Parathyroid adenoma (tissue), 2 donors: ENCODE measurements at regions not wholly inside any gene's neighbourhood (a gene's known extent, or its start where the extent isn't known, plus 50 kb on each side); places are given as distances from the start of the nearest gene placed in this dataset.

Experiments
- H2AFZ ChIP-seq: fragments of 300-600 bp; sonication (generic); one replicate; pipeline ENCODE4 v1.7.0; 2017; ENCODE audit warnings: antibody characterized with exemption, mild to moderate bottlenecking
- H3K27ac ChIP-seq: fragments of 300-600 bp; sonication (generic); one replicate; pipeline ENCODE4 v1.7.0; 2017
- H3K27me3 ChIP-seq: fragments of 300-600 bp; sonication (generic); one replicate; pipeline ENCODE4 v1.7.0; 2017; ENCODE audit warnings: low read length; ENCODE audit not compliant: control insufficient read depth, insufficient read depth
- H3K36me3 ChIP-seq: fragments of 300-600 bp; sonication (generic); one replicate; pipeline ENCODE4 v1.7.0; 2017; ENCODE audit warnings: low read length; ENCODE audit not compliant: control insufficient read depth, insufficient read depth
- H3K4me1 ChIP-seq: fragments of 300-600 bp; sonication (generic); one replicate; pipeline ENCODE4 v1.7.0; 2017; ENCODE audit warnings: control low read depth
- H3K4me2 ChIP-seq: fragments of 300-600 bp; sonication (generic); one replicate; pipeline ENCODE4 v1.7.0; 2017; ENCODE audit warnings: low read length
- H3K4me3 ChIP-seq: fragments of 300-600 bp; sonication (generic); one replicate; pipeline ENCODE4 v1.7.0; 2017; ENCODE audit warnings: low read depth, low read length
- H3K79me2 ChIP-seq: fragments of 300-600 bp; sonication (generic); one replicate; pipeline ENCODE4 v1.7.0; 2017; ENCODE audit warnings: control low read depth
- H3K9ac ChIP-seq: fragments of 300-600 bp; sonication (generic); one replicate; pipeline ENCODE4 v1.7.0; 2017; ENCODE audit warnings: mild to moderate bottlenecking
- H3K9me3 ChIP-seq: fragments of 300-600 bp; sonication (generic); one replicate; pipeline ENCODE4 v1.7.0; 2017; ENCODE audit warnings: low read length; ENCODE audit not compliant: control insufficient read depth
- TF ChIP-seq, protein P1 (sequence below): fragments of 300-600 bp; sonication (generic); IDR thresholded peaks from one replicate; pipeline ENCODE4 v1.7.0; 2017; ENCODE audit warnings: antibody characterized with exemption, mild to moderate bottlenecking
- donor health status: primary hyperparathyroidism.

DNA sequence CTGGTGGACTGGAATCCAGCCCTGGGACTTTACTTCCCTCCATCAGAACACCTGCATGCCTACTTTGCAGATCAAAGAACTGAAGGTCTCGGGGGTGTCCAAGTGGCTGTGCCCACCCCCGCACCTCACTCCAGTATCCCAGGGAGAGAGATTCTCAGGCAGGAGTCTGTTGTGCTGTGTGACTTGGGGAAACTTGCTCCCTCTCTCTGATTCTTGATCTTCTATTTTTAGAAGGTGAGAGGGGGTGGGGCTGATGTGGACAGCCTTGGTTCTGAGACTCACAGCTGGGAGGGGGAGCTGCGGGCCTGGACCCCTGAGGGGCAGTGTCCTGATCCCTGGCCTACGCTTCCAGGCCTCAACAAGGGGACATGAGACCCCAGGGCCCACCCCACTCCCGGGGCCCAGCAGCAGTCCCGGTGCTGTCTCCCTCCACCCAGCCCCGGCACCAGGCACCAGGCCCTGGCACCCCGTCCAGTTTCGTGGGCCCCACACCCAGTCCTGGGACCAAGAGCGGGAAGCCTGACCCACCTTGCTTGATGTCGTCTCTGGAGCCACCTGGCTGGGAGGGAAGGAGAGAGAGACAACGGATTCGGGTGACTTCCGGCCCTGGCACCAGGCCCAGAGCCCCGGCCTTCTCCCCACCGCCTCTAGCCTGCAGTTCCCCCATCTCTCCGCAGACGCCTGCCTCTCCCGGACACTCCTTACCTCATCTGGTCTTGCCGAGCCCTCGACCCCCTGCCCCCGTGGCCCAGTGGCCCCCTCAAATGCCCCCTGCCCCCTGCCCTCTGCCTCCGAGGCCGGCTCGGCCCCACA lies 74.0 kb upstream of the SPTLC1 start:
- Histone ChIP-seq H3K4me3 (no peak overlapping the region), H3K79me2 (no peaks in the 10 kb centered on the region), H2AFZ (peak overlapping the region; percentile 46), H3K4me2 (no peak overlapping the region), H3K9ac (no peak overlapping the region), H3K27ac (no peak overlapping the region), H3K9me3 (no peaks in the 10 kb centered on the region), H3K36me3 (no peaks in the 10 kb centered on the region), H3K27me3 (no peaks in the 10 kb centered on the region), H3K4me1 (no peaks in the 10 kb centered on the region)
- TF ChIP-seq, protein P1, sequence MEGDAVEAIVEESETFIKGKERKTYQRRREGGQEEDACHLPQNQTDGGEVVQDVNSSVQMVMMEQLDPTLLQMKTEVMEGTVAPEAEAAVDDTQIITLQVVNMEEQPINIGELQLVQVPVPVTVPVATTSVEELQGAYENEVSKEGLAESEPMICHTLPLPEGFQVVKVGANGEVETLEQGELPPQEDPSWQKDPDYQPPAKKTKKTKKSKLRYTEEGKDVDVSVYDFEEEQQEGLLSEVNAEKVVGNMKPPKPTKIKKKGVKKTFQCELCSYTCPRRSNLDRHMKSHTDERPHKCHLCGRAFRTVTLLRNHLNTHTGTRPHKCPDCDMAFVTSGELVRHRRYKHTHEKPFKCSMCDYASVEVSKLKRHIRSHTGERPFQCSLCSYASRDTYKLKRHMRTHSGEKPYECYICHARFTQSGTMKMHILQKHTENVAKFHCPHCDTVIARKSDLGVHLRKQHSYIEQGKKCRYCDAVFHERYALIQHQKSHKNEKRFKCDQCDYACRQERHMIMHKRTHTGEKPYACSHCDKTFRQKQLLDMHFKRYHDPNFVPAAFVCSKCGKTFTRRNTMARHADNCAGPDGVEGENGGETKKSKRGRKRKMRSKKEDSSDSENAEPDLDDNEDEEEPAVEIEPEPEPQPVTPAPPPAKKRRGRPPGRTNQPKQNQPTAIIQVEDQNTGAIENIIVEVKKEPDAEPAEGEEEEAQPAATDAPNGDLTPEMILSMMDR: no peak

DNA sequence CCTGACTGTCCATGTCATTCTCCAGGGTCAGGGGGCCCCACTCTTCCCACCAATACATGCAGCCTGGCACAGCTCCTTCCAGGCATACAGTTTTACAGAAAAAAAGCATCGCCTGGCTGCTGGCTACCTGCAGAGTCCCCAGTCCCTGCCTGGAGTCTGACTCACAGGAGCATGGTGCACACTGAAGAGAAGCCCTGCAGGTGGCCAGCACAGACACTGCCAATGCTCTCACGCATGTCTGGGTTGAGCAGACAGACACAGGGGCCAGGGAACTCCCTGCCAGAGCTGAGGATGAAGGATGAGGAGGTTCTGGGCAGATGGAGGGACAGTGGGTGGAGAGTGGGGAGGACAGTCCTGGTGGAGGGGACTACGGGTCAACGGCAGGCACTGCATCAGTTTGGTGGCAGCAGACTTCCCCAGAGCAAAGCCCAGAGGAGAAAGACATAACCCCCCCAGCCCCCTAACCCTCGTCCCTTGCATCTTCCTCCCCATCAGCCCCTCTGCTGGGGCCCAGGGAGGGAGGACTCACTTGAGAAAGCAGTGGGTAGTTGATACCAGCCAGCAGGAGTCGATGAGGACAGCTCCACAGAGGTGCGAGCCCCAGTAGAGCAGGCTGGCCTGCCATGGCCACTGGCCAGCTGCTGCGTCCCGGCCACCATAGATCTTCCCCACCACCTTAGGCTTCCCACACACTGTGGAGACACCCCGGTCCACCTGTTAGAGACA lies 72.9 kb upstream of the SPTLC1 start:
- TF ChIP-seq, protein P1: no peak
- H3K27me3 ChIP-seq: no peaks in the 10 kb centered on the region
- H3K9ac ChIP-seq: no peak overlapping the region
- no peaks in the 10 kb centered on the region for H3K36me3 ChIP-seq
- no peak overlapping the region for H2AFZ ChIP-seq
- no peaks in the 10 kb centered on the region for H3K4me1 ChIP-seq
- H3K9me3 ChIP-seq: no peaks in the 10 kb centered on the region
- no peaks in the 10 kb centered on the region for H3K79me2 ChIP-seq
- no peak overlapping the region for H3K4me3 ChIP-seq
- no peak overlapping the region for H3K4me2 ChIP-seq
- H3K27ac ChIP-seq: no peak overlapping the region

DNA sequence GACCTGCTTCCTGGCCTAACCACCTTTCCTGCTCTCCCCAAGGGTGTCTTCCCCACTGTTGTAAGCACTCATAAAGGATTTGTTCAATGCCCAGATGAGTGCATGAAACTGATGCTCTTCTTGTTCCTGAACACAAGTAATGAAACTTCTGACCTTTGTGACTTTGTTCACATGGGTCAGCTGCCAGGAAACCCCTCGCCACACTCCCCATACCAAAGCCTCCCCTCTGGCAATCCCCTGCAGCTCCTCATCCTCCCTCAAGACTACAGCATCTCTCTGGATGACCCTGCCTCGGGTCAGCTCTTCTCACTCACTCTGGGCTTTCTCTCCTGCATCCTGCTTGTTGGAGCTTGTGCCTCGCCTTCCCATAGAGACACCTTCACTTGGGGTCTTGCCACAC lies 72.2 kb upstream of the SPTLC1 start:
- H3K4me2 ChIP-seq: no peak overlapping the region
- no peaks in the 10 kb centered on the region for H3K9me3 ChIP-seq
- TF ChIP-seq, protein P1: no peak
- H3K4me1 ChIP-seq: no peaks in the 10 kb centered on the region
- H2AFZ ChIP-seq: no peak overlapping the region
- no peaks in the 10 kb centered on the region for H3K79me2 ChIP-seq
- no peaks in the 10 kb centered on the region for H3K27me3 ChIP-seq
- no peak overlapping the region for H3K4me3 ChIP-seq
- H3K27ac ChIP-seq: no peak overlapping the region
- no peak overlapping the region for H3K9ac ChIP-seq
- H3K36me3 ChIP-seq: no peaks in the 10 kb centered on the region

DNA sequence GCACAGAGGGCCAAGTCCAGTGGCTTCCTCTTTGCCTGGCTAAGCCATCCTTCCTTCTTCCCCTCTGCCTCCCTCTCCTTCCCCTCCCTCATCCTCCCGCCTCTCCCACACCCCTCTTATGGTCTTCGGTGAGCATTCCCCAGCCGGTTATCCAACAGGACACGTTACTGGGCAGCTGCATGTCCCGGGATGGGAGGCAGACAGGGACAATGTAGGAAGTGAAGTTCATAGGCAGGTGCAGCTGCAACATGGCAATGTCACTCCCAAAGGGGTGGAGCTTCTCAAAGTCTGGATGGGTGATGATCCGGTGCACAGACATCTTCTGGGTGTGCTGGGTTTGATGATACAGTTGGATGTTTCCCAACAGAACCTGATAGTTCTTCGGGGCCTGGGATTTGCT lies 71.4 kb upstream of the SPTLC1 start:
- no peak overlapping the region for H3K27ac ChIP-seq
- H3K9ac ChIP-seq: no peak overlapping the region
- H3K27me3 ChIP-seq: no peaks in the 10 kb centered on the region
- TF ChIP-seq, protein P1: no peak
- H3K4me1 ChIP-seq: no peaks in the 10 kb centered on the region
- H3K4me3 ChIP-seq: no peak overlapping the region
- H3K4me2 ChIP-seq: no peak overlapping the region
- H3K9me3 ChIP-seq: no peaks in the 10 kb centered on the region
- H2AFZ ChIP-seq: no peak overlapping the region
- no peaks in the 10 kb centered on the region for H3K79me2 ChIP-seq
- H3K36me3 ChIP-seq: no peaks in the 10 kb centered on the region
